IMR-90 (cell line): ENCODE measurements at regions not wholly inside any gene's neighbourhood (a gene's known extent, or its start where the extent isn't known, plus 50 kb on each side); places are given as distances from the start of the nearest gene placed in this dataset.

Source experiments
- ATAC-seq: fragments of 200-7000 bp; cut with Tn5 transposase; 2 replicates; pipeline ENCODE4 v1.9.1; 2020; ENCODE audit warnings: low read depth, mild to moderate bottlenecking, moderate library complexity
- BruUV-seq: library from RNA; stranded (reverse); fragments of 400-500 nt; replicated peaks from 2 replicates; lab custom pipeline; 2021; lab: Mats Ljungman, UMichigan
- CTCF ChIA-PET: fragments of 300-600 bp; formaldehyde crosslinking; extraction: SDS; loops from one replicate; lab custom pipeline; 2021; ENCODE audit warnings: antibody characterized with exemption; lab: Yijun Ruan, JAX
- POLR2A ChIA-PET: fragments of 300-600 bp; sonication (Branson Sonifier 250); formaldehyde crosslinking; loops from one replicate; lab custom pipeline; 2022; ENCODE audit warnings: antibody characterized with exemption; ENCODE audit not compliant: unreplicated experiment; lab: Charles Lee
- DNase-seq: peaks from one replicate; pipeline ENCODE4 v3.0.0; 2013
- H2AFZ ChIP-seq: replicated peaks from 2 replicates; pipeline ENCODE3; 2013; ENCODE audit warnings: low read length, mild to moderate bottlenecking; ENCODE audit not compliant: poor library complexity
- H2AK5ac ChIP-seq: 2 replicates; pipeline ENCODE4 v1.6.1; 2013; ENCODE audit warnings: low read depth, low read length, inconsistent platforms
- H2AK9ac ChIP-seq: replicated peaks from 2 replicates; pipeline ENCODE3; 2013; ENCODE audit warnings: mild to moderate bottlenecking, low read depth, low read length, moderate library complexity; ENCODE audit not compliant: poor library complexity
- H2BK120ac ChIP-seq: 2 replicates; pipeline ENCODE4 v1.6.1; 2013; ENCODE audit warnings: low read depth, low read length, inconsistent platforms
- H2BK15ac ChIP-seq: 3 replicates; pipeline ENCODE4 v1.6.1; 2013; ENCODE audit warnings: low read depth, low read length, inconsistent platforms
- H2BK20ac ChIP-seq: 2 replicates; pipeline ENCODE4 v1.6.1; 2013; ENCODE audit warnings: low read depth, mild to moderate bottlenecking, inconsistent platforms, low read length, moderate library complexity
- H2BK5ac ChIP-seq: 2 replicates; pipeline ENCODE4 v1.6.1; 2013; ENCODE audit warnings: mild to moderate bottlenecking, low read depth, low read length, inconsistent platforms; ENCODE audit not compliant: poor library complexity, severe bottlenecking
- H3K14ac ChIP-seq: replicated peaks from 2 replicates; pipeline ENCODE4 v1.6.1; 2013; ENCODE audit warnings: low read depth, low read length, inconsistent platforms
- H3K18ac ChIP-seq: 2 replicates; pipeline ENCODE4 v1.6.1; 2013; ENCODE audit warnings: low read depth, low read length, control low read depth
- H3K23ac ChIP-seq: 2 replicates; pipeline ENCODE4 v1.6.1; 2013; ENCODE audit warnings: low read depth, low read length, inconsistent platforms
- H3K27ac ChIP-seq: 2 replicates; pipeline ENCODE4 v1.5.1; 2013; ENCODE audit warnings: mild to moderate bottlenecking, control low read depth, low read length; ENCODE audit not compliant: insufficient read depth
- H3K27me3 ChIP-seq: 2 replicates; pipeline ENCODE4 v1.6.1; 2013; ENCODE audit warnings: low read length; ENCODE audit not compliant: control insufficient read depth, insufficient read depth
- H3K36me3 ChIP-seq: 2 replicates; pipeline ENCODE4 v1.6.1; 2013; ENCODE audit warnings: low read length, mixed read lengths; ENCODE audit not compliant: control insufficient read depth, insufficient read depth
- H3K4ac ChIP-seq: 2 replicates; pipeline ENCODE4 v1.6.1; 2013; ENCODE audit warnings: low read depth, low read length, inconsistent platforms
- H3K4me1 ChIP-seq: 2 replicates; pipeline ENCODE4 v1.6.1; 2013; ENCODE audit warnings: low read length, mixed read lengths; ENCODE audit not compliant: control insufficient read depth, insufficient read depth
- H3K4me2 ChIP-seq: 2 replicates; pipeline ENCODE4 v1.6.1; 2013; ENCODE audit warnings: low read depth, mild to moderate bottlenecking, control low read depth, low read length, moderate library complexity
- H3K4me3 ChIP-seq: 2 replicates; pipeline ENCODE4 v1.5.1; 2013; ENCODE audit warnings: low read depth, mild to moderate bottlenecking, control low read depth, low read length, moderate library complexity; ENCODE audit not compliant: insufficient read depth
- H3K56ac ChIP-seq: 2 replicates; pipeline ENCODE4 v1.6.1; 2013; ENCODE audit warnings: low read length, inconsistent platforms; ENCODE audit not compliant: insufficient read depth; ENCODE audit errors: extremely low read depth
- H3K79me1 ChIP-seq, 2 experiments: 2 replicates each; pipeline ENCODE4 v1.6.1; 2013; ENCODE audit warnings: low read length in 2 of 2, inconsistent platforms in 1 of 2, low read depth in 1 of 2
- H3K9ac ChIP-seq: 2 replicates; pipeline ENCODE4 v1.6.1; 2013; ENCODE audit warnings: low read depth, low read length, control low read depth
- H3K9me1 ChIP-seq: 2 replicates; pipeline ENCODE4 v1.6.1; 2013; ENCODE audit warnings: low read length, inconsistent platforms; ENCODE audit not compliant: insufficient read depth
- H3K9me3 ChIP-seq: 2 replicates; pipeline ENCODE4 v1.6.1; 2013; ENCODE audit warnings: low read length; ENCODE audit not compliant: control insufficient read depth, insufficient read depth
- H4K20me1 ChIP-seq: 2 replicates; pipeline ENCODE4 v1.6.1; 2013; ENCODE audit warnings: low read length, inconsistent platforms; ENCODE audit not compliant: insufficient read depth
- H4K5ac ChIP-seq: 2 replicates; pipeline ENCODE4 v1.6.1; 2013; ENCODE audit warnings: mild to moderate bottlenecking, low read depth, low read length, control low read depth
- H4K8ac ChIP-seq, 2 experiments: 2 replicates each; pipeline ENCODE4 v1.6.1; 2013; ENCODE audit warnings: low read depth in 2 of 2, low read length in 2 of 2, control low read depth in 1 of 2, inconsistent platforms in 1 of 2
- H4K91ac ChIP-seq: 2 replicates; pipeline ENCODE4 v1.6.1; 2013; ENCODE audit warnings: low read depth, low read length, inconsistent platforms; ENCODE audit not compliant: insufficient read depth
- BHLHE40 ChIP-seq: fragments of 150-350 bp; IDR thresholded peaks from 2 replicates; pipeline ENCODE4 v1.6.1; 2016; ENCODE audit warnings: mild to moderate bottlenecking, low read depth, low read length
- CEBPB ChIP-seq: IDR thresholded peaks from 2 replicates; pipeline ENCODE4 v1.6.1; 2012; ENCODE audit warnings: low read depth, low read length, improper control_type of control experiment
- CHD1 ChIP-seq: IDR thresholded peaks from 2 replicates; pipeline ENCODE4 v1.6.1; 2012; ENCODE audit warnings: low read depth, low read length, improper control_type of control experiment
- CTCF ChIP-seq: conservative IDR thresholded peaks from 2 replicates; pipeline ENCODE4 v1.5.1; 2012; ENCODE audit warnings: mild to moderate bottlenecking, low read depth, low read length, improper control_type of control experiment
- ELK1 ChIP-seq: fragments of 150-350 bp; IDR thresholded peaks from 2 replicates; pipeline ENCODE4 v1.6.1; 2016; ENCODE audit warnings: low read depth, mild to moderate bottlenecking, low read length, moderate library complexity, borderline replicate concordance
- FOS ChIP-seq: fragments of 150-350 bp; IDR thresholded peaks from 2 replicates; pipeline ENCODE4 v1.6.1; 2016; ENCODE audit warnings: low read depth, low read length
- MAFK ChIP-seq: IDR thresholded peaks from 2 replicates; pipeline ENCODE4 v1.6.1; 2012; ENCODE audit warnings: low read depth, low read length, improper control_type of control experiment
- MAZ ChIP-seq: IDR thresholded peaks from 2 replicates; pipeline ENCODE4 v1.6.1; 2012; ENCODE audit warnings: low read depth, mild to moderate bottlenecking, low read length, improper control_type of control experiment, moderate library complexity, borderline replicate concordance
- MXI1 ChIP-seq: IDR thresholded peaks from 2 replicates; pipeline ENCODE4 v1.6.1; 2012; ENCODE audit warnings: low read depth, mild to moderate bottlenecking, low read length, moderate library complexity, borderline replicate concordance
- NFE2L2 ChIP-seq: fragments of 150-350 bp; IDR thresholded peaks from 2 replicates; pipeline ENCODE4 v1.6.1; 2016; ENCODE audit warnings: low read depth, mild to moderate bottlenecking, low read length
- POLR2A ChIP-seq: IDR thresholded peaks from 2 replicates; pipeline ENCODE4 v1.6.1; 2012; ENCODE audit warnings: mild to moderate bottlenecking, low read depth, low read length
- RAD21 ChIP-seq: IDR thresholded peaks from 2 replicates; pipeline ENCODE4 v1.6.1; 2012; ENCODE audit warnings: low read length, improper control_type of control experiment
- RCOR1 ChIP-seq: IDR thresholded peaks from 2 replicates; pipeline ENCODE4 v1.6.1; 2012; ENCODE audit warnings: mild to moderate bottlenecking, low read length, improper control_type of control experiment; ENCODE audit not compliant: insufficient replicate concordance
- RFX5 ChIP-seq: IDR thresholded peaks from 2 replicates; pipeline ENCODE4 v1.8.0; 2012; ENCODE audit warnings: low read depth, mild to moderate bottlenecking, low read length, moderate library complexity
- SMC3 ChIP-seq: fragments of 150-350 bp; IDR thresholded peaks from 2 replicates; pipeline ENCODE4 v1.6.1; 2016; ENCODE audit warnings: low read depth, mild to moderate bottlenecking, antibody characterized with exemption, low read length, moderate library complexity
- USF2 ChIP-seq: fragments of 150-350 bp; IDR thresholded peaks from 2 replicates; pipeline ENCODE4 v1.6.1; 2017; ENCODE audit warnings: mild to moderate bottlenecking, antibody characterized with exemption, low read length, low read depth
- dilution Hi-C: fragments of 300-500 bp; cut with HindIII; formaldehyde crosslinking; loops from one replicate; pipeline ENCODE4 v1.14.3; 2018; ENCODE audit warnings: low sequenced_read_pairs; ENCODE audit not compliant: unreplicated experiment
- in situ Hi-C: fragments of 300-500 bp; cut with MboI; formaldehyde crosslinking; loops from 3 replicates; pipeline ENCODE4 v1.14.3; 2019; ENCODE audit warnings: low sequenced_read_pairs, inconsistent platforms, mixed read lengths
- intact Hi-C: fragments of 100-400 bp; cut with micrococcal nuclease; formaldehyde crosslinking; loops from 2 replicates; pipeline ENCODE4 v1.10.0; 2022

GRCh38 chr10:75319274-75319673, 82.3 kb downstream of the ZNF503 start:
- H3K18ac ChIP-seq, result no peak overlapping the region
- no peaks in the 10 kb centered on the region; the same call in 1 of the 2 replicates for H3K27me3 ChIP-seq
- H3K36me3 ChIP-seq, result no peaks in the 10 kb centered on the region
- no peak overlapping the region for H2BK120ac ChIP-seq
- H3K4me1 ChIP-seq, result no peaks in the 10 kb centered on the region
- no peak overlapping the region for H3K23ac ChIP-seq
- dilution Hi-C loops (no loop called here), in situ Hi-C loops (no loop called here), intact Hi-C loops (no loop called here)
- H2AFZ ChIP-seq, result no peak overlapping the region
- H3K4me3 ChIP-seq, result no peak overlapping the region
- H3K56ac ChIP-seq, result no peak overlapping the region
- H3K79me1 ChIP-seq, result no peaks in the 10 kb centered on the region
- H3K9me3 ChIP-seq, result peaks cover 7% of the 10 kb centered on the region; the same call in 1 of the 2 replicates
- ChIA-PET POLR2A (no interaction called here), CTCF (no interaction called here)
- DNase-seq, result no peak
- TF ChIP-seq MXI1 (no peak), NFE2L2 (no peak), RAD21 (no peak), SMC3 (no peak), FOS (no peak), MAFK (no peak), CTCF (no peak), RCOR1 (no peak), RFX5 (no peak), MAZ (no peak), ELK1 (no peak), CEBPB (no peak), BHLHE40 (no peak), USF2 (no peak), POLR2A (no peak), CHD1 (no peak)
- H4K20me1 ChIP-seq, result no peaks in the 10 kb centered on the region
- H3K4ac ChIP-seq, result no peak overlapping the region
- no peak overlapping the region for H3K4me2 ChIP-seq
- H2BK5ac ChIP-seq, result no peak overlapping the region
- H4K5ac ChIP-seq, result no peak overlapping the region
- no peak overlapping the region for H4K91ac ChIP-seq
- no peak overlapping the region for H4K8ac ChIP-seq
- H2BK20ac ChIP-seq, result no peak overlapping the region
- no peak overlapping the region for H2AK9ac ChIP-seq
- no peak overlapping the region for H3K9ac ChIP-seq
- no peak overlapping the region for H2AK5ac ChIP-seq
- no peak overlapping the region for H3K27ac ChIP-seq
- no TSS peak for BruUV-seq
- ATAC-seq, result no peak
- H2BK15ac ChIP-seq, result no peak overlapping the region
- no peaks in the 10 kb centered on the region for H3K9me1 ChIP-seq
- no peak overlapping the region for H3K14ac ChIP-seq
